Lower leg skin (tissue), 3 donors: ENCODE measurements at regions not wholly inside any gene's neighbourhood (a gene's known extent, or its start where the extent isn't known, plus 50 kb on each side); places are given as distances from the start of the nearest gene placed in this dataset.

Source experiments
- POLR2A ChIP-seq, 2 donors: fragments of 450-650 bp; IDR thresholded peaks; one replicate each; pipeline ENCODE4 v1.6.1; 2016 to 2017; ENCODE audit warnings: antibody characterized with exemption in 2 of 2, mild to moderate bottlenecking in 1 of 2, moderate library complexity in 1 of 2
- TF ChIP-seq, protein P1 (sequence below), 3 donors: fragments of 450-650 bp; IDR thresholded peaks; one replicate each; pipeline ENCODE4 v1.5.1; 2016; ENCODE audit warnings: antibody characterized with exemption in 3 of 3, mild to moderate bottlenecking in 3 of 3, moderate library complexity in 2 of 3

DNA sequence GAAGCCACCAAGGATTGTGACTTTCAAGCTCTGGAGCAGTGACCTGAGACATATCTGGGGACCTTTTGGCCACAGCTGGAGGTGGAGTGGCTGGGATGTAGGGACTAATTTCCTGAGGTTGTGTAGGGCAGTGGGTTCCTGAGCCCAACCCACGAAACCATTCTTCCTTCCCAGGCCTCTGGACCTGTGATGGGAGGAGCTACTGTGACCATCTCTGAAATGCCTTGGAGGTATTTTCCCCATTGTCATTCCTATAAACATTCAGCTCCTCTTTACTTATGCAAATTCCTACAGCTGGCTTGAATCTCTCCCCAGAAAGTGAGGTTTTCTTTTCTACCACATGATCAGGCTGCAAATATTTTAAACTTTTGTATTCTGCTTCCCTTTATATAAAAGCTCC is 172.6 kb downstream of the TUSC1 start:
- TF ChIP-seq, protein P1, sequence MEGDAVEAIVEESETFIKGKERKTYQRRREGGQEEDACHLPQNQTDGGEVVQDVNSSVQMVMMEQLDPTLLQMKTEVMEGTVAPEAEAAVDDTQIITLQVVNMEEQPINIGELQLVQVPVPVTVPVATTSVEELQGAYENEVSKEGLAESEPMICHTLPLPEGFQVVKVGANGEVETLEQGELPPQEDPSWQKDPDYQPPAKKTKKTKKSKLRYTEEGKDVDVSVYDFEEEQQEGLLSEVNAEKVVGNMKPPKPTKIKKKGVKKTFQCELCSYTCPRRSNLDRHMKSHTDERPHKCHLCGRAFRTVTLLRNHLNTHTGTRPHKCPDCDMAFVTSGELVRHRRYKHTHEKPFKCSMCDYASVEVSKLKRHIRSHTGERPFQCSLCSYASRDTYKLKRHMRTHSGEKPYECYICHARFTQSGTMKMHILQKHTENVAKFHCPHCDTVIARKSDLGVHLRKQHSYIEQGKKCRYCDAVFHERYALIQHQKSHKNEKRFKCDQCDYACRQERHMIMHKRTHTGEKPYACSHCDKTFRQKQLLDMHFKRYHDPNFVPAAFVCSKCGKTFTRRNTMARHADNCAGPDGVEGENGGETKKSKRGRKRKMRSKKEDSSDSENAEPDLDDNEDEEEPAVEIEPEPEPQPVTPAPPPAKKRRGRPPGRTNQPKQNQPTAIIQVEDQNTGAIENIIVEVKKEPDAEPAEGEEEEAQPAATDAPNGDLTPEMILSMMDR (IDR thresholded peaks at IDR 0.05), result no peak
- no peak for TF ChIP-seq POLR2A (IDR thresholded peaks at IDR 0.05)
